ENCODE measurements at regions not wholly inside any gene's neighbourhood (a gene's known extent, or its start where the extent isn't known, plus 50 kb on each side); places are given as distances from the start of the nearest gene placed in this dataset.

- no peak overlapping the region for H3K4me3 ChIP-seq (ENCODE audit: low read depth, low read length)
- TF ChIP-seq CTCF (IDR thresholded peaks at IDR 0.05; ENCODE audit: low read depth, low read length) = no peak
These were observed 73.5 kb downstream of the FOXL1 start for GRCh38 chr16:86651823-86652222.

- H3K4me3 ChIP-seq (ENCODE audit: low read depth, low read length) = no peak overlapping the region
- TF ChIP-seq CTCF (IDR thresholded peaks at IDR 0.05; ENCODE audit: low read depth, low read length) = no peak
These were observed 75.1 kb downstream of the FOXL1 start for GRCh38 chr16:86653285-86654006.

GRCh38 chr16:86657972-86658371, 79.6 kb downstream of the FOXL1 start:
- no peak overlapping the region for H3K4me3 ChIP-seq (ENCODE audit: low read depth, low read length)
- TF ChIP-seq CTCF (IDR thresholded peaks at IDR 0.05; ENCODE audit: low read depth, low read length) = no peak

- H3K4me3 ChIP-seq (ENCODE audit: low read depth, low read length) = no peak overlapping the region
- TF ChIP-seq CTCF (IDR thresholded peaks at IDR 0.05; ENCODE audit: low read depth, low read length) = no peak
These were observed 82.3 kb downstream of the FOXL1 start for GRCh38 chr16:86660623-86661022.

GRCh38 chr16:86661706-86662105, 83.4 kb downstream of the FOXL1 start:
- no peak for TF ChIP-seq CTCF (IDR thresholded peaks at IDR 0.05; ENCODE audit: low read depth, low read length)
- no peak overlapping the region for H3K4me3 ChIP-seq (ENCODE audit: low read depth, low read length)

- no peak for TF ChIP-seq CTCF (IDR thresholded peaks at IDR 0.05; ENCODE audit: low read depth, low read length)
- H3K4me3 ChIP-seq (ENCODE audit: low read depth, low read length) = no peak overlapping the region
These were observed 83.8 kb downstream of the FOXL1 start for GRCh38 chr16:86662195-86662594.

- TF ChIP-seq CTCF (IDR thresholded peaks at IDR 0.05; ENCODE audit: low read depth, low read length) = no peak
- no peak overlapping the region for H3K4me3 ChIP-seq (ENCODE audit: low read depth, low read length)
These were observed 84.4 kb downstream of the FOXL1 start for GRCh38 chr16:86662740-86663139.
